ENCODE measurements at regions not wholly inside any gene's neighbourhood (a gene's known extent, or its start where the extent isn't known, plus 50 kb on each side); places are given as distances from the start of the nearest gene placed in this dataset.

- dilution Hi-C loops (cut with MboI; ENCODE audit: extremely low pct_ligation_motif_present, low sequenced_read_pairs), result no loop called here
- no peaks in the 10 kb centered on the region for H3K9me1 ChIP-seq (ENCODE audit: control insufficient read depth, extremely low read depth, insufficient read depth, low read length)
- no peak overlapping the region for H3K27ac ChIP-seq (ENCODE audit: control insufficient read depth, insufficient read depth, low read length)
- TF ChIP-seq CTCF (optimal IDR thresholded peaks at IDR 0.05 in 1 of 3, IDR thresholded peaks at IDR 0.05 in 1 of 3, conservative IDR thresholded peaks at IDR 0.05 in 1 of 3; ENCODE audit: extremely low read depth in 1 of 3, insufficient read depth in 2 of 3, low read length in 3 of 3) (no peak), EZH2 (IDR thresholded peaks at IDR 0.05; ENCODE audit: low read length) (no peak)
- H3K4me1 ChIP-seq (ENCODE audit: control insufficient read depth, extremely low read depth, insufficient read depth, low read length), result peaks cover 7% of the 10 kb centered on the region
- H3K36me3 ChIP-seq (ENCODE audit: control insufficient read depth in 2 of 2, extremely low read depth in 1 of 2, insufficient read depth in 2 of 2, low read length in 2 of 2), result no peaks in the 10 kb centered on the region
- no peaks in the 10 kb centered on the region for H3K9me3 ChIP-seq (ENCODE audit: control insufficient read depth, low read depth, low read length)
- H3K9ac ChIP-seq (ENCODE audit: control insufficient read depth, extremely low read depth, insufficient read depth, low read length), result no peak overlapping the region
- no peaks in the 10 kb centered on the region for H4K20me1 ChIP-seq (ENCODE audit: control insufficient read depth, extremely low read depth, insufficient read depth, low read length)
- FAIRE-seq (no peak), DNase-seq (ENCODE audit: low read depth, low spot score) (no peak)
- no peak overlapping the region for H3K4me3 ChIP-seq (ENCODE audit: control insufficient read depth in 2 of 3, extremely low read depth in 1 of 3, insufficient read depth in 2 of 3, low read depth in 1 of 3, low read length in 3 of 3)
- H2AFZ ChIP-seq (ENCODE audit: control insufficient read depth, low read length), result no peak overlapping the region
- no peaks in the 10 kb centered on the region for H3K27me3 ChIP-seq (ENCODE audit: control insufficient read depth, extremely low read depth, insufficient read depth, low read length)
- H3K79me2 ChIP-seq (ENCODE audit: control insufficient read depth, insufficient read depth, low read length), result no peaks in the 10 kb centered on the region
- no peak overlapping the region for H3K4me2 ChIP-seq (ENCODE audit: control insufficient read depth, extremely low read depth, insufficient read depth, low read depth, low read length)
Observed at GRCh38 chr19:23521471-23521870, 126.2 kb upstream of the ZNF91 start.

GRCh38 chr19:23520441-23520840 is 125.2 kb upstream of the ZNF91 start:
- H3K4me3 ChIP-seq (ENCODE audit: control insufficient read depth in 2 of 3, extremely low read depth in 1 of 3, insufficient read depth in 2 of 3, low read depth in 1 of 3, low read length in 3 of 3), result no peak overlapping the region
- no peak for FAIRE-seq
- dilution Hi-C loops (cut with MboI; ENCODE audit: extremely low pct_ligation_motif_present, low sequenced_read_pairs), result no loop called here
- no peaks in the 10 kb centered on the region for H3K9me1 ChIP-seq (ENCODE audit: control insufficient read depth, extremely low read depth, insufficient read depth, low read length)
- H4K20me1 ChIP-seq (ENCODE audit: control insufficient read depth, extremely low read depth, insufficient read depth, low read length), result no peaks in the 10 kb centered on the region
- H3K9ac ChIP-seq (ENCODE audit: control insufficient read depth, extremely low read depth, insufficient read depth, low read length), result no peak overlapping the region
- TF ChIP-seq EZH2 (IDR thresholded peaks at IDR 0.05; ENCODE audit: low read length) (no peak), CTCF (optimal IDR thresholded peaks at IDR 0.05 in 1 of 3, IDR thresholded peaks at IDR 0.05 in 1 of 3, conservative IDR thresholded peaks at IDR 0.05 in 1 of 3; ENCODE audit: extremely low read depth in 1 of 3, insufficient read depth in 2 of 3, low read length in 3 of 3) (no peak)
- H3K27me3 ChIP-seq (ENCODE audit: control insufficient read depth, extremely low read depth, insufficient read depth, low read length), result no peaks in the 10 kb centered on the region
- H3K36me3 ChIP-seq (ENCODE audit: control insufficient read depth in 2 of 2, extremely low read depth in 1 of 2, insufficient read depth in 2 of 2, low read length in 2 of 2), result no peaks in the 10 kb centered on the region
- H3K79me2 ChIP-seq (ENCODE audit: control insufficient read depth, insufficient read depth, low read length), result no peaks in the 10 kb centered on the region
- H3K9me3 ChIP-seq (ENCODE audit: control insufficient read depth, low read depth, low read length), result no peaks in the 10 kb centered on the region
- H2AFZ ChIP-seq (ENCODE audit: control insufficient read depth, low read length), result no peak overlapping the region
- peaks cover 3% of the 10 kb centered on the region for H3K4me1 ChIP-seq (ENCODE audit: control insufficient read depth, extremely low read depth, insufficient read depth, low read length)
- H3K4me2 ChIP-seq (ENCODE audit: control insufficient read depth, extremely low read depth, insufficient read depth, low read depth, low read length), result no peak overlapping the region
- no peak overlapping the region for H3K27ac ChIP-seq (ENCODE audit: control insufficient read depth, insufficient read depth, low read length)
- no peak for DNase-seq (ENCODE audit: low read depth, low spot score)

Data from keratinocyte (primary cell).